ENCODE measurements at regions not wholly inside any gene's neighbourhood (a gene's known extent, or its start where the extent isn't known, plus 50 kb on each side); places are given as distances from the start of the nearest gene placed in this dataset.

- no peak for TF ChIP-seq CTCF (IDR thresholded peaks at IDR 0.05; ENCODE audit: low read depth, low read length)
- TF ChIP-seq POLR2A (IDR thresholded peaks at IDR 0.05; ENCODE audit: extremely low read depth, insufficient read length): no peak
- TF ChIP-seq MAX (IDR thresholded peaks at IDR 0.05; ENCODE audit: low read depth, low read length): no peak
Measured at GRCh38 chr6:3568396-3569082, 111.7 kb upstream of the SLC22A23 start.

All from NB4 (cell line).